LNCaP clone FGC (cell line): ENCODE measurements at regions not wholly inside any gene's neighbourhood (a gene's known extent, or its start where the extent isn't known, plus 50 kb on each side); places are given as distances from the start of the nearest gene placed in this dataset.
A peak's percentile ranks its signal among the peaks of the same experiment; 100 is the strongest.

Source experiments
- DNase-seq: peaks from one replicate; pipeline ENCODE4 v3.0.0-alpha.2; 2011; ENCODE audit warnings: low read depth
- H3K4me3 ChIP-seq: 2 replicates; pipeline ENCODE4 v1.5.1; 2011; ENCODE audit warnings: mild to moderate bottlenecking, low read depth, low read length, control low read depth
- CTCF ChIP-seq: IDR thresholded peaks from 2 replicates; pipeline ENCODE4 v1.5.1; 2012; ENCODE audit warnings: mild to moderate bottlenecking; ENCODE audit not compliant: control insufficient read depth, insufficient read depth; ENCODE audit errors: extremely low read depth

- no peak overlapping the region for H3K4me3 ChIP-seq
- no peak for DNase-seq
These were observed 397.7 kb upstream of the EPHA6 start for GRCh38 chr3:96416549-96417255.

GRCh38 chr3:96428097-96428496, 386.3 kb upstream of the EPHA6 start:
- no peak overlapping the region for H3K4me3 ChIP-seq
- no peak for DNase-seq
- TF ChIP-seq CTCF = no peak

More at GRCh38 chr3:96416549-96417255, 397.7 kb upstream of the EPHA6 start:
- TF ChIP-seq CTCF = no peak

- TF ChIP-seq CTCF = no peak
These were observed 384.3 kb upstream of the EPHA6 start for GRCh38 chr3:96430079-96430478.

GRCh38 chr3:96434651-96435050, 379.7 kb upstream of the EPHA6 start:
- H3K4me3 ChIP-seq = no peak overlapping the region
- no peak for DNase-seq
- TF ChIP-seq CTCF = no peak

More at GRCh38 chr3:96430079-96430478, 384.3 kb upstream of the EPHA6 start:
- DNase-seq = no peak
- H3K4me3 ChIP-seq = no peak overlapping the region

- H3K4me3 ChIP-seq = no peak overlapping the region
- no peak for DNase-seq
- TF ChIP-seq CTCF = no peak
These were observed 365.0 kb upstream of the EPHA6 start for GRCh38 chr3:96449346-96449745.

GRCh38 chr3:96449803-96450202, 364.6 kb upstream of the EPHA6 start:
- no peak for TF ChIP-seq CTCF
- DNase-seq = peak; percentile 10

GRCh38 chr3:96450699-96451098, 363.7 kb upstream of the EPHA6 start:
- TF ChIP-seq CTCF = no peak
- H3K4me3 ChIP-seq = no peak overlapping the region
- DNase-seq = no peak

More at GRCh38 chr3:96449803-96450202, 364.6 kb upstream of the EPHA6 start:
- H3K4me3 ChIP-seq = no peak overlapping the region
